Ovary (tissue), 3 donors: ENCODE measurements at regions not wholly inside any gene's neighbourhood (a gene's known extent, or its start where the extent isn't known, plus 50 kb on each side); places are given as distances from the start of the nearest gene placed in this dataset.

Experiments used
- CTCF ChIP-seq, 3 donors: fragments of 450-650 bp in 2 of 3; fragments of 200-600 bp in 1 of 3; IDR thresholded peaks; one replicate each; pipeline versions ENCODE4 v1.5.1 to v1.8.0; 2016 to 2022; ENCODE audit warnings: antibody characterized with exemption in 3 of 3, mild to moderate bottlenecking in 1 of 3
- EP300 ChIP-seq: sonication (generic); formaldehyde crosslinking; IDR thresholded peaks from one replicate; pipeline ENCODE4 v1.6.1; 2017; ENCODE audit warnings: antibody characterized with exemption
- POLR2A ChIP-seq: fragments of 450-650 bp; IDR thresholded peaks from one replicate; pipeline ENCODE4 v1.6.1; 2017; ENCODE audit warnings: antibody characterized with exemption, mild to moderate bottlenecking, moderate library complexity
- donor health status: DM: no; HTN: no; CAD: no.

- no peak for TF ChIP-seq CTCF (IDR thresholded peaks at IDR 0.05)
- TF ChIP-seq EP300 = no peak
- no peak for TF ChIP-seq POLR2A
Observed at GRCh38 chr11:27187075-27187847, 146.6 kb downstream of the BBOX1 start.
